ENCODE measurements at regions not wholly inside any gene's neighbourhood (a gene's known extent, or its start where the extent isn't known, plus 50 kb on each side); places are given as distances from the start of the nearest gene placed in this dataset.

DNA sequence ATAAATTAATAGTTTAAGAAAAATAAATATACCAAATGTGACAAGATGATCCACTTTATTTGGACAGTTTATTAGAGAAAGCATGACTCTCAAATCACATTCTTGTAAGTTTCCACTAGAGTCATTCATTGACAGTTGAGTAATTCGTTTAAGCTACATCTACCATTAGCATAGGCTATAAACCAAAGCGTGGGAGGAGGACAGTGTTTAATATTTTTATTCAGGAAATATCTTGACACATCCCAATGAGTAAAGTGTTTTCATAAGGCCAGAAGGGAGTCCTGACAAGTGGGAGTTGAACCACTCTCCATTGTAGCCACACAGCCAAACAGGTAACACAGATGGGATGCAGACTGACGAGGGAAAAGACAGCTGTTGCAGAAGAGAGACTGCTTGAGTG, 386.5 kb upstream of the SEMA3D start:
- intact Hi-C loops (cut with DNase I; ENCODE audit: low total_unique reads) (no loop called here), in situ Hi-C loops (cut with MboI; ENCODE audit: low pct_ligation_motif_present in 1 of 4, low pct_unique_long_range_greater_than_20kb in 1 of 4, low sequenced_read_pairs in 3 of 4) (no loop called here)
- no peak overlapping the region for H3K4me3 ChIP-seq
- TF ChIP-seq, protein P1, sequence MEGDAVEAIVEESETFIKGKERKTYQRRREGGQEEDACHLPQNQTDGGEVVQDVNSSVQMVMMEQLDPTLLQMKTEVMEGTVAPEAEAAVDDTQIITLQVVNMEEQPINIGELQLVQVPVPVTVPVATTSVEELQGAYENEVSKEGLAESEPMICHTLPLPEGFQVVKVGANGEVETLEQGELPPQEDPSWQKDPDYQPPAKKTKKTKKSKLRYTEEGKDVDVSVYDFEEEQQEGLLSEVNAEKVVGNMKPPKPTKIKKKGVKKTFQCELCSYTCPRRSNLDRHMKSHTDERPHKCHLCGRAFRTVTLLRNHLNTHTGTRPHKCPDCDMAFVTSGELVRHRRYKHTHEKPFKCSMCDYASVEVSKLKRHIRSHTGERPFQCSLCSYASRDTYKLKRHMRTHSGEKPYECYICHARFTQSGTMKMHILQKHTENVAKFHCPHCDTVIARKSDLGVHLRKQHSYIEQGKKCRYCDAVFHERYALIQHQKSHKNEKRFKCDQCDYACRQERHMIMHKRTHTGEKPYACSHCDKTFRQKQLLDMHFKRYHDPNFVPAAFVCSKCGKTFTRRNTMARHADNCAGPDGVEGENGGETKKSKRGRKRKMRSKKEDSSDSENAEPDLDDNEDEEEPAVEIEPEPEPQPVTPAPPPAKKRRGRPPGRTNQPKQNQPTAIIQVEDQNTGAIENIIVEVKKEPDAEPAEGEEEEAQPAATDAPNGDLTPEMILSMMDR (IDR thresholded peaks at IDR 0.05) = no peak
- TF ChIP-seq EP300 (IDR thresholded peaks at IDR 0.05; ENCODE audit: low read depth) (no peak), POLR2AphosphoS5 (IDR thresholded peaks at IDR 0.05) (no peak), POLR2A (IDR thresholded peaks at IDR 0.05) (no peak)
- no peak overlapping the region for H3K27ac ChIP-seq
- no peak for DNase-seq
- H3K36me3 ChIP-seq = no peaks in the 10 kb centered on the region
- no peaks in the 10 kb centered on the region for H3K9me3 ChIP-seq
- no peaks in the 10 kb centered on the region for H3K4me1 ChIP-seq
- no peaks in the 10 kb centered on the region for H3K27me3 ChIP-seq
- 74 to 79% methylated on average over 3 of the region's 3 CpGs for WGBS, 2 donors (ENCODE audit: low coverage in 1 of 2)

DNA sequence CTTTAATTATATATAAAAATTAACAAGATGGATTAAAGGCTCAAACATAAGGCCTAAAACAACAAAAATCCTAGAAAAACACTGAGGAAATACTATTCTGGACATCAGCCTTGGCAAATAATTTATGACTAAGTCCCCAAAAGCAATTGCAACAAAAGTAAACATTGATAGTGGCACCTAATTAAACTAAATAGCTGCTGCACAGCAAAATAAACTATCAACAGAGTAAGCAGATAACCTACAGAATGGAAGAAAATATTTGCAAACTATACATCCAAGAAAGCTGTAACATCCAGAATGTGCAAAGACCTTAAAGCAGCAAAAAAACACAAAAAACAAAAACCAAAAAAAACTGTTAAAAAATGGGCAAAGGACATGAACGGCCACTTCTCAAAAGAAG, 384.0 kb upstream of the SEMA3D start:
- DNase-seq = no peak
- in situ Hi-C loops (cut with MboI; ENCODE audit: low pct_ligation_motif_present in 1 of 4, low pct_unique_long_range_greater_than_20kb in 1 of 4, low sequenced_read_pairs in 3 of 4) = no loop called here
- intact Hi-C loops (cut with DNase I; ENCODE audit: low total_unique reads) = no loop called here
- Histone ChIP-seq H3K4me1 (no peaks in the 10 kb centered on the region), H3K27ac (no peak overlapping the region), H3K4me3 (no peak overlapping the region), H3K36me3 (no peaks in the 10 kb centered on the region), H3K9me3 (no peaks in the 10 kb centered on the region), H3K27me3 (no peaks in the 10 kb centered on the region)
- TF ChIP-seq POLR2A (IDR thresholded peaks at IDR 0.05) = no peak
- no peak for TF ChIP-seq EP300 (IDR thresholded peaks at IDR 0.05; ENCODE audit: low read depth)
- TF ChIP-seq, protein P1 (IDR thresholded peaks at IDR 0.05) = no peak
- TF ChIP-seq POLR2AphosphoS5 (IDR thresholded peaks at IDR 0.05) = no peak
- 89 to 100% methylated on average over 1 of the region's 1 CpG for WGBS, 2 donors (ENCODE audit: low coverage in 1 of 2)

DNA sequence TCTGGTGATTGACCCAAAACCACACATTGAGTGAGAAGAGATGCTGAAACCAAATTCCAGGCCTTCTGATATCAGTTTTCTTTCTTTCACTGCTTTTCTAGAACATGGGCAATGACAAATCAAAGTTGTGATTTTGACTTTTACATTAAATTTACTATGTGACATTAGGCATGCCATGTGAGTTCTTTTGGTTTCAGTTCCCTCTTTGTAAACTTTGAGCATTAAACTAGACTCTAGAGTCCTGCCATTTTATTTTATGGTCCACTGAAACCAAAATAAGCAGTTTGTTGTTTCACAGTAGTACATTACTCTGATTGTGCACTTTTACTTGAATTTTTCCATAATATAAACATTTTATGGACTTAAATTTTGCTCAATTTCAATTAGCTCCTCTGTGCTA, 381.1 kb upstream of the SEMA3D start:
- H3K4me3 ChIP-seq = no peak overlapping the region
- in situ Hi-C loops (cut with MboI; ENCODE audit: low pct_ligation_motif_present in 1 of 4, low pct_unique_long_range_greater_than_20kb in 1 of 4, low sequenced_read_pairs in 3 of 4) (no loop called here), intact Hi-C loops (cut with DNase I; ENCODE audit: low total_unique reads) (no loop called here)
- no peak for TF ChIP-seq POLR2A (IDR thresholded peaks at IDR 0.05)
- TF ChIP-seq, protein P1 (IDR thresholded peaks at IDR 0.05) = no peak
- no peak for DNase-seq
- no peaks in the 10 kb centered on the region for H3K36me3 ChIP-seq
- no peaks in the 10 kb centered on the region for H3K27me3 ChIP-seq
- no peaks in the 10 kb centered on the region for H3K4me1 ChIP-seq
- H3K27ac ChIP-seq = no peak overlapping the region
- no peaks in the 10 kb centered on the region for H3K9me3 ChIP-seq

DNA sequence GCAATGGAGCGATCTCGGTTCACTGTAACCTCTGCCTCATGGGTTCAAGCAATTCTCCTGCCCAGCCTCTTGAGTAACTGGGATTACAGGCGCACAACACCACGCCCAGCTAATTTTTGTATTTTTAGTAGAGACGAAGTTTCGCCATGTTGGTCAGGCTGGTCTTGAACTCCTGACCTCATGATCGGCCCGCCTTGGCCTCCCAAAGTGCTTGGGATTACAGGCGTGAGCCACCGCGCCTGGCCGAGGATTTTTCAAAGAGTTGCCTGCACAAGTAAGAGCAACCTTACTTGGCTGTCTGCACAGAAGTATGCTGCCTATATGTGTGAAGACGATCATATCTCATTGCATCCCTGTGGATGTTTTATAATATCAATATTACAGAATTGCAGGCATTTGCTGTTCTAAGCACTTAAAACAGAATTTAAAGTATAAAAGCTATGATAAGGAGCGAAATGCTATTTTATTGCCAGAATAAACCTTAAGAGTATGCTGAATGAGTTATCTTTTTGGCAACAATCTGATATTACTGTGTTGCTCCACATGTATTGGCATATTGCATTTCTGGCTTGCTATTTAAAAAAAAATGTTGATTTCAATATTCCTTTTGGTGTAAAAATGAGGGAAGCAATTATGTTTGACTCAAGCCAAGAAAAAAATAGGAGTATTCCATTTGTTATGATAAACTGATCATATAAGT, 379.4 kb upstream of the SEMA3D start:
- Histone ChIP-seq H3K4me1 (no peaks in the 10 kb centered on the region), H3K36me3 (no peaks in the 10 kb centered on the region), H3K9me3 (no peaks in the 10 kb centered on the region), H3K27me3 (no peaks in the 10 kb centered on the region), H3K4me3 (no peak overlapping the region), H3K27ac (no peak overlapping the region)
- intact Hi-C loops (cut with DNase I; ENCODE audit: low total_unique reads) (no loop called here), in situ Hi-C loops (cut with MboI; ENCODE audit: low pct_ligation_motif_present in 1 of 4, low pct_unique_long_range_greater_than_20kb in 1 of 4, low sequenced_read_pairs in 3 of 4) (no loop called here)
- WGBS, 2 donors (ENCODE audit: low coverage in 1 of 2) = 78 to 85% methylated on average over 9 to 14 of the region's 14 CpGs
- DNase-seq = no peak
- no peak for TF ChIP-seq POLR2A (IDR thresholded peaks at IDR 0.05)
- TF ChIP-seq, protein P1 (IDR thresholded peaks at IDR 0.05) = no peak
- no peak for TF ChIP-seq EP300 (IDR thresholded peaks at IDR 0.05; ENCODE audit: low read depth)
- TF ChIP-seq POLR2AphosphoS5 (IDR thresholded peaks at IDR 0.05) = no peak
